GM23248 (cell line): ENCODE measurements at regions not wholly inside any gene's neighbourhood (a gene's known extent, or its start where the extent isn't known, plus 50 kb on each side); places are given as distances from the start of the nearest gene placed in this dataset.

Experiments
- DNase-seq: peaks from one replicate; pipeline ENCODE4 v3.0.0-alpha.2; 2015
- H2AFZ ChIP-seq: fragments of 200-600 bp; sonication (generic); 2 replicates; pipeline ENCODE4 v1.6.1; 2016; ENCODE audit warnings: antibody characterized with exemption
- H3F3A ChIP-seq: fragments of 200-600 bp; sonication (generic); 2 replicates; pipeline ENCODE4 v1.6.1; 2016; ENCODE audit warnings: mild to moderate bottlenecking, antibody characterized with exemption, mixed run types; ENCODE audit not compliant: insufficient read depth
- H3K27ac ChIP-seq: fragments of 200-600 bp; sonication (generic); 2 replicates; pipeline ENCODE4 v1.5.1; 2016; ENCODE audit warnings: mild to moderate bottlenecking
- H3K27me3 ChIP-seq: fragments of 200-600 bp; sonication (generic); replicated peaks from 2 replicates; pipeline ENCODE4 v1.6.1; 2016; ENCODE audit warnings: mild to moderate bottlenecking; ENCODE audit not compliant: insufficient read depth
- H3K36me3 ChIP-seq: fragments of 200-600 bp; sonication (generic); 2 replicates; pipeline ENCODE4 v1.6.1; 2016; ENCODE audit warnings: low read depth, mild to moderate bottlenecking
- H3K4me1 ChIP-seq: fragments of 200-600 bp; sonication (generic); 2 replicates; pipeline ENCODE4 v1.6.1; 2016; ENCODE audit warnings: mild to moderate bottlenecking; ENCODE audit not compliant: insufficient read depth
- H3K4me2 ChIP-seq: fragments of 200-600 bp; sonication (generic); one replicate; pipeline ENCODE4 v1.6.1; 2016; ENCODE audit warnings: mild to moderate bottlenecking; ENCODE audit not compliant: unreplicated experiment
- H3K4me3 ChIP-seq: fragments of 200-600 bp; sonication (generic); 2 replicates; pipeline ENCODE4 v1.5.1; 2016; ENCODE audit warnings: mild to moderate bottlenecking
- H3K79me2 ChIP-seq: fragments of 200-600 bp; sonication (generic); 2 replicates; pipeline ENCODE4 v1.6.1; 2016; ENCODE audit warnings: mild to moderate bottlenecking; ENCODE audit not compliant: insufficient read depth
- H3K9ac ChIP-seq: fragments of 200-600 bp; sonication (generic); 2 replicates; pipeline ENCODE4 v1.6.1; 2016; ENCODE audit warnings: mild to moderate bottlenecking
- H3K9me2 ChIP-seq: fragments of 200-600 bp; sonication (generic); 2 replicates; pipeline ENCODE4 v1.6.1; 2016; ENCODE audit warnings: mixed run types, mild to moderate bottlenecking, moderate library complexity; ENCODE audit not compliant: insufficient read depth
- H3K9me3 ChIP-seq: fragments of 200-600 bp; sonication (generic); one replicate; pipeline ENCODE4 v1.6.1; 2017; ENCODE audit warnings: low read depth
- H4K20me1 ChIP-seq: fragments of 200-600 bp; sonication (generic); 2 replicates; pipeline ENCODE4 v1.6.0; 2016; ENCODE audit not compliant: insufficient read depth
- EZH2 ChIP-seq: fragments of 200-600 bp; sonication (generic); IDR thresholded peaks from 2 replicates; pipeline ENCODE4 v1.6.1; 2018; ENCODE audit warnings: antibody characterized with exemption, mild to moderate bottlenecking; ENCODE audit not compliant: insufficient read depth, poor library complexity, severe bottlenecking
- EZH2phosphoT487 ChIP-seq: fragments of 200-600 bp; sonication (generic); IDR thresholded peaks from 2 replicates; pipeline ENCODE4 v1.6.1; 2018; ENCODE audit warnings: antibody characterized with exemption, moderate library complexity, mild to moderate bottlenecking, low read depth; ENCODE audit not compliant: insufficient read depth
- WGBS, 2 experiments: methylation state at CpG; one replicate each; pipeline ENCODE4 v1.1.6; 2015 to 2017; ENCODE audit warnings: low lambda C conversion rate in 2 of 2, low coverage in 1 of 2; ENCODE audit errors: missing lambda C conversion rate in 2 of 2; 5-methylcytosine and 5-hydroxymethylcytosine counted together
- in situ Hi-C: fragments of 300-500 bp; cut with MboI; formaldehyde crosslinking; loops from 2 replicates; pipeline ENCODE4 v1.15.0; 2020

- in situ Hi-C loops = no loop called here
- no peak overlapping the region for H3K4me3 ChIP-seq
- TF ChIP-seq EZH2 (no peak), EZH2phosphoT487 (no peak)
- no peak overlapping the region for H3K4me2 ChIP-seq
- no peaks in the 10 kb centered on the region for H3K36me3 ChIP-seq
- H3K79me2 ChIP-seq = no peaks in the 10 kb centered on the region
- H3K9me3 ChIP-seq = no peaks in the 10 kb centered on the region
- H3K27me3 ChIP-seq = no peaks in the 10 kb centered on the region
- no peaks in the 10 kb centered on the region for H4K20me1 ChIP-seq
- DNase-seq = no peak
- 70 to 73% methylated on average over 17 of the region's 17 CpGs for WGBS, 2 experiments
- no peaks in the 10 kb centered on the region for H3K9me2 ChIP-seq
- H3K4me1 ChIP-seq = no peaks in the 10 kb centered on the region
- no peak overlapping the region for H3K27ac ChIP-seq
- no peaks in the 10 kb centered on the region for H3F3A ChIP-seq
- no peak overlapping the region for H2AFZ ChIP-seq
- H3K9ac ChIP-seq = no peak overlapping the region
Observed at GRCh38 chr3:76242886-76243753, 457.8 kb upstream of the ZNF717 start.

GRCh38 chr3:76245073-76245472 lies 459.7 kb upstream of the ZNF717 start:
- no peak overlapping the region for H3K27ac ChIP-seq
- no peaks in the 10 kb centered on the region for H3K9me3 ChIP-seq
- H3K36me3 ChIP-seq = no peaks in the 10 kb centered on the region
- no peak overlapping the region for H3K4me2 ChIP-seq
- in situ Hi-C loops = no loop called here
- H3K4me3 ChIP-seq = no peak overlapping the region
- no peak for DNase-seq
- 64 to 71% methylated on average over 2 of the region's 2 CpGs for WGBS, 2 experiments
- no peaks in the 10 kb centered on the region for H4K20me1 ChIP-seq
- H3K4me1 ChIP-seq = no peaks in the 10 kb centered on the region
- no peak overlapping the region for H3K9ac ChIP-seq
- TF ChIP-seq EZH2phosphoT487 (no peak), EZH2 (no peak)
- H3K9me2 ChIP-seq = no peaks in the 10 kb centered on the region
- no peaks in the 10 kb centered on the region for H3F3A ChIP-seq
- H2AFZ ChIP-seq = no peak overlapping the region
- no peaks in the 10 kb centered on the region for H3K27me3 ChIP-seq
- H3K79me2 ChIP-seq = no peaks in the 10 kb centered on the region

DNA sequence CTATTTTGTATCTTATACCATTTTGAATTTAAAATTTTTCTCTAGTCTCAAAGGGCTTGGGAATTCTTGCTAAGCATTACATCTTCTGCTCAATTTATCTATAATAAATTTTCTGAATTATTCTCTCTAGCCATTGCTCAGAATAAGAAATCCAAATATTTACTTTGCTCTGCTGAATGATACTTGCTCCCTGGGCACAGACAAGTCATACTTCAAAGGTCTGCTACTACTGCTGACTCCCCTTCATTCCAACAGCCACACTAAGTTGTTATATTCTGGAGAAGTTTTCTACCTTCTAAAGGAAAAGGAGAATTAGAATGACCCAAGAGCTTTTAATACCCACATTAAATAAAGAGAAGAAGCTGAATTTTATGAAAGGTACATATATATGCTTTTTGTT lies 460.3 kb upstream of the ZNF717 start:
- in situ Hi-C loops = no loop called here
- Histone ChIP-seq H3K4me2 (no peak overlapping the region), H2AFZ (no peak overlapping the region)

DNA sequence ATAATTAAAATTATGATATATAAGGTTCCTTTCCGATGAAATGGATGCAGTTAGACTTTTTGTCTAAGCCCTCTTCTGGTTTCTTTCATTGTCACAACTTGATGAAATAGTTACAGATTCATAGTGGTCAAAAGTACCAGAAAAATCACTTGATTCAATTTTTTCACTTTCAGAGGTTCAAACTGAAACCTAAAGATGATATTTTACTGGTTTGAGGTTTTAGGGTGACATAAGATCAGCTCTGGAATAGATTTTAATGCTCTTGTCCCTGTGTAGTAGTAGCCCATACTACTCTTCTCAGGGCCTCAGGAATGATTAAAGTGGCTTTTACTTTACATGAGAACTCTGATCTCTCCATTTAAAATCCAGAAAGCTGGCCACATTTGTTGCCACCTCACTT lies 479.1 kb upstream of the ZNF717 start:
- TF ChIP-seq EZH2 (no peak), EZH2phosphoT487 (no peak)
- Histone ChIP-seq H2AFZ (no peak overlapping the region), H3K36me3 (no peaks in the 10 kb centered on the region), H3K9ac (no peak overlapping the region), H3F3A (no peaks in the 10 kb centered on the region), H4K20me1 (no peaks in the 10 kb centered on the region), H3K9me3 (no peaks in the 10 kb centered on the region), H3K4me3 (no peak overlapping the region), H3K27ac (no peak overlapping the region), H3K4me2 (no peak overlapping the region), H3K27me3 (no peaks in the 10 kb centered on the region), H3K79me2 (no peaks in the 10 kb centered on the region), H3K4me1 (no peaks in the 10 kb centered on the region), H3K9me2 (no peaks in the 10 kb centered on the region)
- DNase-seq = no peak
- WGBS, 2 experiments = 60 to 85% methylated on average over 1 of the region's 1 CpG
- in situ Hi-C loops = no loop called here

More for the DNA sequence above, 460.3 kb upstream of the ZNF717 start:
- H3F3A ChIP-seq = no peaks in the 10 kb centered on the region
- no peaks in the 10 kb centered on the region for H3K9me3 ChIP-seq
- H3K9ac ChIP-seq = no peak overlapping the region
- DNase-seq = no peak
- no peaks in the 10 kb centered on the region for H3K27me3 ChIP-seq
- no peaks in the 10 kb centered on the region for H3K36me3 ChIP-seq
- H3K27ac ChIP-seq = no peak overlapping the region
- TF ChIP-seq EZH2phosphoT487 (no peak), EZH2 (no peak)
- H3K4me1 ChIP-seq = no peaks in the 10 kb centered on the region
- no peak overlapping the region for H3K4me3 ChIP-seq
- H3K79me2 ChIP-seq = no peaks in the 10 kb centered on the region
- H4K20me1 ChIP-seq = no peaks in the 10 kb centered on the region
- no peaks in the 10 kb centered on the region for H3K9me2 ChIP-seq

DNA sequence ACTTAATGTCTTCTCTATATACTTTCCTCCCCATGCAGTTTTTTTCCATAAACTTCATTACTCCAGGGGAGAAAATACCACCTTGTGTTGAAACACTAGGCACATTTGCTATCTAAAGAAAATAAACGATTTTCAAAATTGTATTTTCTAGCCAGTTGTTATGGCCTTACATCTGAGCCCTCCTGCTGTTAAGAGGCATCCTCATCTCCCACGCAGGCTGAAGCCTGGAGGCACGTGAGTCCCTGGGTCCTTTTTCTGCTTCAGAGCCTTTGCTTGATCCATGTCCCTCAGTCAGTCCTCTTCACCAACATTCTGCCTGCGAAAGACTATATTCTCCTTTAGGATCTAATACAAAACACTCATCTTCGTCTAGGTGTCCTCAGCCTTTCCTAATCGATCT lies 479.6 kb upstream of the ZNF717 start:
- H3K4me3 ChIP-seq = no peak overlapping the region
- 59 to 62% methylated on average over 6 of the region's 6 CpGs for WGBS, 2 experiments
- H3K27me3 ChIP-seq = no peaks in the 10 kb centered on the region
- no peaks in the 10 kb centered on the region for H3F3A ChIP-seq
- H3K4me2 ChIP-seq = no peak overlapping the region
- H3K27ac ChIP-seq = no peak overlapping the region
- no peaks in the 10 kb centered on the region for H3K79me2 ChIP-seq
- TF ChIP-seq EZH2 (no peak), EZH2phosphoT487 (no peak)
- DNase-seq = no peak
- H2AFZ ChIP-seq = no peak overlapping the region
- no peaks in the 10 kb centered on the region for H3K4me1 ChIP-seq
- H3K9ac ChIP-seq = no peak overlapping the region
- in situ Hi-C loops = no loop called here
- H3K9me2 ChIP-seq = no peaks in the 10 kb centered on the region
- no peaks in the 10 kb centered on the region for H3K9me3 ChIP-seq
- no peaks in the 10 kb centered on the region for H4K20me1 ChIP-seq
- H3K36me3 ChIP-seq = no peaks in the 10 kb centered on the region
